Hepatocyte (in vitro differentiated cells): ENCODE measurements at regions not wholly inside any gene's neighbourhood (a gene's known extent, or its start where the extent isn't known, plus 50 kb on each side); places are given as distances from the start of the nearest gene placed in this dataset.

Experiments used
- CTCF ChIP-seq: fragments of 200-600 bp; sonication (generic); IDR thresholded peaks from 2 replicates; pipeline ENCODE4 v1.5.1; 2016; ENCODE audit warnings: antibody characterized with exemption, mild to moderate bottlenecking; ENCODE audit not compliant: poor library complexity
- EZH2 ChIP-seq: fragments of 200-600 bp; sonication (generic); IDR thresholded peaks from 2 replicates; pipeline ENCODE4 v1.6.1; 2016; ENCODE audit warnings: antibody characterized with exemption, mild to moderate bottlenecking, borderline replicate concordance
- EZH2phosphoT487 ChIP-seq: fragments of 200-600 bp; sonication (generic); IDR thresholded peaks from one replicate; pipeline ENCODE4 v1.6.1; 2018; ENCODE audit warnings: antibody characterized with exemption, mild to moderate bottlenecking, low read depth, moderate library complexity; ENCODE audit not compliant: unreplicated experiment, severe bottlenecking

- no peak for TF ChIP-seq CTCF
- TF ChIP-seq EZH2: no peak
- TF ChIP-seq EZH2phosphoT487: no peak
These were observed 595.2 kb downstream of the METTL15 start for GRCh38 chr11:28703371-28703770.
